OCI-LY3 (cell line): ENCODE measurements at regions not wholly inside any gene's neighbourhood (a gene's known extent, or its start where the extent isn't known, plus 50 kb on each side); places are given as distances from the start of the nearest gene placed in this dataset.

Experiments
- CTCF ChIP-seq: fragments of 200-600, 300-600 bp; sonication (generic); IDR thresholded peaks from 2 replicates; pipeline ENCODE4 v1.5.1; 2014; ENCODE audit warnings: antibody characterized with exemption, low read length, low read depth
- EZH2phosphoT487 ChIP-seq: fragments of 200-600 bp; shearing (Covaris generic); IDR thresholded peaks from 2 replicates; pipeline ENCODE4 v1.6.1; 2018; ENCODE audit warnings: antibody characterized with exemption, mixed run types, low read depth

DNA sequence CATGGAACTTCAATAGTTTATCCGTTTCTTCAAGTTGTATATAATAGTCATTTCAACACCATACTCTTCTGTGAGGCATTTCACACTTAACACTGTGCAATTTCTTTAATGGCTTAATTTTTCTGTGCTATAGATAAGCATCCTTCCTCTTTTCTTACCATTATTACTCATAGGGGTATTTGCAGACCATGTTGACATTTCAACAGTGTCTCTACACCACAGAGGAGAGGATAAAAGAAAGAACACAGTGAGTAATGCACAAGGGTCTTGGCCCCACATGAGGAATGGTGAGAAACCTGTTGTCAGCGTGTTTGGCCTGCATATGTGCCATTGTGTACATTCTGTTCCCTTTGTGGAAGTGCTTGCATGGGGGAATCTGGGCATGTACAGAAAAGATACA lies 421.5 kb upstream of the MDGA2 start:
- no peak for TF ChIP-seq CTCF
- no peak for TF ChIP-seq EZH2phosphoT487
